Uterus (tissue), 3 donors: ENCODE measurements at regions not wholly inside any gene's neighbourhood (a gene's known extent, or its start where the extent isn't known, plus 50 kb on each side); places are given as distances from the start of the nearest gene placed in this dataset.

Experiments
- DNase-seq, 2 donors: peaks; one replicate each; pipeline ENCODE4 v3.0.0-alpha.2; 2019 to 2020
- H3K27ac ChIP-seq, 2 donors: fragments of 200-600 bp; sonication (generic); 1 replicate in 1 of 2; 2 replicates in 1 of 2; pipeline ENCODE4 v1.5.1; 2016 to 2018
- H3K27me3 ChIP-seq, 2 donors: fragments of 200-600 bp; sonication (generic); one replicate each; pipeline ENCODE4 v1.5.1; 2018 to 2019; ENCODE audit warnings: control low read depth in 1 of 2
- H3K36me3 ChIP-seq, 2 donors: fragments of 200-600 bp; sonication (generic); one replicate each; pipeline ENCODE4 v1.5.1; 2019; ENCODE audit warnings: control low read depth in 1 of 2
- H3K4me1 ChIP-seq, 2 donors: fragments of 200-600 bp; sonication (generic); one replicate each; pipeline ENCODE4 v1.5.1; 2018 to 2019; ENCODE audit warnings: control low read depth in 1 of 2
- H3K4me3 ChIP-seq, 2 donors: fragments of 200-600 bp; sonication (generic); 1 replicate in 1 of 2; 2 replicates in 1 of 2; pipeline ENCODE4 v1.5.1; 2018 to 2019; ENCODE audit warnings: mild to moderate bottlenecking in 1 of 2
- H3K9me3 ChIP-seq, 2 donors: fragments of 200-600 bp; sonication (generic); one replicate each; pipeline ENCODE4 v1.5.1; 2019; ENCODE audit warnings: control low read depth in 1 of 2
- POLR2A ChIP-seq, 2 donors: fragments of 450-650 bp; IDR thresholded peaks; one replicate each; pipeline ENCODE4 v1.6.1; 2016; ENCODE audit warnings: antibody characterized with exemption in 2 of 2, mild to moderate bottlenecking in 1 of 2, moderate library complexity in 1 of 2
- intact Hi-C: fragments of 100-400 bp; cut with DNase I; formaldehyde crosslinking; loops from one replicate; pipeline ENCODE4 v1.15.1; 2023; ENCODE audit warnings: low total_unique reads
- TF ChIP-seq, protein P1 (sequence below), 4 experiments: fragments of 200-600 bp in 2 of 4; fragments of 450-650 bp in 2 of 4; sonication (generic) in 2 of 4; IDR thresholded peaks; one replicate each; pipeline ENCODE4 v1.5.1; 2016 to 2019; ENCODE audit warnings: antibody characterized with exemption in 4 of 4, mild to moderate bottlenecking in 2 of 4, moderate library complexity in 1 of 4
- donor health status: DM: yes; HTN: yes; CAD: no.

GRCh38 chr4:28436191-28437080 is 1575.8 kb downstream of the STIM2 start:
- Histone ChIP-seq H3K9me3 (no peaks in the 10 kb centered on the region), H3K4me3 (no peak overlapping the region), H3K27ac (no peak overlapping the region), H3K27me3 (no peaks in the 10 kb centered on the region), H3K4me1 (no peaks in the 10 kb centered on the region), H3K36me3 (no peaks in the 10 kb centered on the region)
- TF ChIP-seq, protein P1, sequence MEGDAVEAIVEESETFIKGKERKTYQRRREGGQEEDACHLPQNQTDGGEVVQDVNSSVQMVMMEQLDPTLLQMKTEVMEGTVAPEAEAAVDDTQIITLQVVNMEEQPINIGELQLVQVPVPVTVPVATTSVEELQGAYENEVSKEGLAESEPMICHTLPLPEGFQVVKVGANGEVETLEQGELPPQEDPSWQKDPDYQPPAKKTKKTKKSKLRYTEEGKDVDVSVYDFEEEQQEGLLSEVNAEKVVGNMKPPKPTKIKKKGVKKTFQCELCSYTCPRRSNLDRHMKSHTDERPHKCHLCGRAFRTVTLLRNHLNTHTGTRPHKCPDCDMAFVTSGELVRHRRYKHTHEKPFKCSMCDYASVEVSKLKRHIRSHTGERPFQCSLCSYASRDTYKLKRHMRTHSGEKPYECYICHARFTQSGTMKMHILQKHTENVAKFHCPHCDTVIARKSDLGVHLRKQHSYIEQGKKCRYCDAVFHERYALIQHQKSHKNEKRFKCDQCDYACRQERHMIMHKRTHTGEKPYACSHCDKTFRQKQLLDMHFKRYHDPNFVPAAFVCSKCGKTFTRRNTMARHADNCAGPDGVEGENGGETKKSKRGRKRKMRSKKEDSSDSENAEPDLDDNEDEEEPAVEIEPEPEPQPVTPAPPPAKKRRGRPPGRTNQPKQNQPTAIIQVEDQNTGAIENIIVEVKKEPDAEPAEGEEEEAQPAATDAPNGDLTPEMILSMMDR (IDR thresholded peaks at IDR 0.05): no peak
- TF ChIP-seq POLR2A (IDR thresholded peaks at IDR 0.05): no peak
- intact Hi-C loops: no loop called here
- DNase-seq: no peak

DNA sequence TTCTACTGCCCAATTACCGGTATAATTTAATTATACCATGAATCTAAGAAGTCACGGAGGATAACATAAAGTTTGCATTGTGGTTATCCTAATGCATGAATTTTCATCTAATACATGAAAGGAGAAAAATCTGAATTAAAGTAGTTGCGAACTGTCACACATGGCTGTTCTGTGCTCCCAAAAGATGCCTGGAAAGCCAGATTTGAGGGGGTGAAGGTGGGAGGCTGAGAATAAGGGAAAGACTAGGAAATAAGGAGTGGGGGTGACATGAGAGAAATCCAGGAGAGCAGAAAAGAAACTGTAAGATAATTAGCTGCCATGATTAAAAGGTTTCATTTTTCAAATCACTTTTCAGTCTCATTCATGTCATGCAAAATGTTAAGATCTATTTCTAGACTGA is 1582.7 kb downstream of the STIM2 start:
- H3K4me1 ChIP-seq: no peaks in the 10 kb centered on the region
- H3K4me3 ChIP-seq: no peak overlapping the region
- no peak for DNase-seq
- no peak for TF ChIP-seq POLR2A (IDR thresholded peaks at IDR 0.05)
- H3K27ac ChIP-seq: no peak overlapping the region
- H3K9me3 ChIP-seq: no peaks in the 10 kb centered on the region
- H3K27me3 ChIP-seq: no peaks in the 10 kb centered on the region
- intact Hi-C loops: no loop called here
- H3K36me3 ChIP-seq: no peaks in the 10 kb centered on the region

- H3K4me1 ChIP-seq: no peaks in the 10 kb centered on the region
- TF ChIP-seq POLR2A (IDR thresholded peaks at IDR 0.05): no peak
- TF ChIP-seq, protein P1 (IDR thresholded peaks at IDR 0.05): no peak
- H3K27ac ChIP-seq: no peak overlapping the region
- no peak overlapping the region for H3K4me3 ChIP-seq
- no peaks in the 10 kb centered on the region for H3K27me3 ChIP-seq
- no peaks in the 10 kb centered on the region for H3K9me3 ChIP-seq
- no peaks in the 10 kb centered on the region for H3K36me3 ChIP-seq
- DNase-seq: no peak
- intact Hi-C loops: no loop called here
These were observed 1583.3 kb downstream of the STIM2 start for GRCh38 chr4:28443801-28444412.

- no peaks in the 10 kb centered on the region for H3K9me3 ChIP-seq
- H3K36me3 ChIP-seq: no peaks in the 10 kb centered on the region
- H3K4me1 ChIP-seq: no peaks in the 10 kb centered on the region
- intact Hi-C loops: no loop called here
- H3K27me3 ChIP-seq: no peaks in the 10 kb centered on the region
- no peak overlapping the region for H3K4me3 ChIP-seq
- no peak overlapping the region for H3K27ac ChIP-seq
- DNase-seq: no peak
- TF ChIP-seq POLR2A (IDR thresholded peaks at IDR 0.05): no peak
- TF ChIP-seq, protein P1 (IDR thresholded peaks at IDR 0.05): no peak
These were observed 1584.3 kb downstream of the STIM2 start for GRCh38 chr4:28444886-28445496.

GRCh38 chr4:28449085-28449484 is 1588.4 kb downstream of the STIM2 start:
- Histone ChIP-seq H3K27ac (no peak overlapping the region), H3K36me3 (no peaks in the 10 kb centered on the region), H3K4me3 (no peak overlapping the region), H3K27me3 (no peaks in the 10 kb centered on the region), H3K4me1 (no peaks in the 10 kb centered on the region), H3K9me3 (no peaks in the 10 kb centered on the region)
- DNase-seq: no peak
- TF ChIP-seq, protein P1 (IDR thresholded peaks at IDR 0.05): no peak
- no peak for TF ChIP-seq POLR2A (IDR thresholded peaks at IDR 0.05)
- intact Hi-C loops: no loop called here
